22Rv1 (cell line): ENCODE measurements at regions not wholly inside any gene's neighbourhood (a gene's known extent, or its start where the extent isn't known, plus 50 kb on each side); places are given as distances from the start of the nearest gene placed in this dataset.
"Not testable (repeated sequence)": the region's sequence is repeated elsewhere in the genome, so short reads cannot be mapped to it uniquely, and the experiment has no call there.

Experiments
- H3K27ac ChIP-seq: fragments of 450-650 bp; 2 replicates; pipeline ENCODE4 v1.5.1; 2017
- ZFX ChIP-seq: fragments of 450-650 bp; IDR thresholded peaks from 2 replicates; pipeline ENCODE4 v1.6.1; 2017; ENCODE audit warnings: antibody characterized with exemption, borderline replicate concordance
- TF ChIP-seq, protein P1 (sequence below): fragments of 450-650 bp; IDR thresholded peaks from 2 replicates; pipeline ENCODE4 v1.5.1; 2017; ENCODE audit warnings: mild to moderate bottlenecking

DNA sequence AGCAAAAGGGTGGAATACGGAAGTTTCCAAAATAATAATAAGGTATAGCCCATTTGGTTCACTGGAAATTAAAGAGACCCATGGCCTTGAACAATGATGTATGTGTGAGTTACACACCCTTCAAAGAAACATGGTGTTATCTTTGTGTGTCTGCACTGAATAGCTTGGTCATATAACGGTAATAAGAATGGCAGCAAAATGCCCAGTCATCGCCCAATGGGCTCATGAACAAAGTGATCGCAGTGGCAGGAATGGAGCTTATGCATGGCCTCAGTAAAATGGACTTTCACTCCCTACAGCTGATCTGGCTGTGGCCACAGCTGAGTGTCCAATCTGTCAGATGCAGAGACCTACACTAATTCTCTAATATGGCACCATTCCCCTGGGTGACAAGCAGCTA, 201.3 kb downstream of the RPIA start:
- TF ChIP-seq, protein P1, sequence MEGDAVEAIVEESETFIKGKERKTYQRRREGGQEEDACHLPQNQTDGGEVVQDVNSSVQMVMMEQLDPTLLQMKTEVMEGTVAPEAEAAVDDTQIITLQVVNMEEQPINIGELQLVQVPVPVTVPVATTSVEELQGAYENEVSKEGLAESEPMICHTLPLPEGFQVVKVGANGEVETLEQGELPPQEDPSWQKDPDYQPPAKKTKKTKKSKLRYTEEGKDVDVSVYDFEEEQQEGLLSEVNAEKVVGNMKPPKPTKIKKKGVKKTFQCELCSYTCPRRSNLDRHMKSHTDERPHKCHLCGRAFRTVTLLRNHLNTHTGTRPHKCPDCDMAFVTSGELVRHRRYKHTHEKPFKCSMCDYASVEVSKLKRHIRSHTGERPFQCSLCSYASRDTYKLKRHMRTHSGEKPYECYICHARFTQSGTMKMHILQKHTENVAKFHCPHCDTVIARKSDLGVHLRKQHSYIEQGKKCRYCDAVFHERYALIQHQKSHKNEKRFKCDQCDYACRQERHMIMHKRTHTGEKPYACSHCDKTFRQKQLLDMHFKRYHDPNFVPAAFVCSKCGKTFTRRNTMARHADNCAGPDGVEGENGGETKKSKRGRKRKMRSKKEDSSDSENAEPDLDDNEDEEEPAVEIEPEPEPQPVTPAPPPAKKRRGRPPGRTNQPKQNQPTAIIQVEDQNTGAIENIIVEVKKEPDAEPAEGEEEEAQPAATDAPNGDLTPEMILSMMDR: no peak
- TF ChIP-seq ZFX: no peak
- no peak overlapping the region for H3K27ac ChIP-seq

DNA sequence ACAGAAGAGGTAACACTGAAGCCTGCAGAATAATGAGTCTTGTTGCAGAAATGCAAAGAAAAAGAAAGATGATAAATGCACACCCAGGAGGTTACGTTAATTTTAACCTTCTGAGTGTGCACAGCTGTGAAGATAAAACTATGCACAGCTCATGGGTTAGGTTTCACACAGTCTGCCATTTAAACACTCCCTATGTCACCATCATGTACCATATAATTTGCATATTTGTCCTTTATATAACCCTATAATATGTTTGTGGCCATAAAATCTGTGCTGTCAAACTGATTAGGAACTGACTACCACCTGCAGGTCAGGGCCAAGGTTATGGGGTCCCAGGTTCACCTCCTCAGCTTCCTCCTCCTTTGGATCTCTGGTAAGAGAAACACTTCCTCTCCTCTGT, 205.5 kb downstream of the RPIA start:
- TF ChIP-seq, protein P1: no peak
- no peak for TF ChIP-seq ZFX
- no peak overlapping the region for H3K27ac ChIP-seq

DNA sequence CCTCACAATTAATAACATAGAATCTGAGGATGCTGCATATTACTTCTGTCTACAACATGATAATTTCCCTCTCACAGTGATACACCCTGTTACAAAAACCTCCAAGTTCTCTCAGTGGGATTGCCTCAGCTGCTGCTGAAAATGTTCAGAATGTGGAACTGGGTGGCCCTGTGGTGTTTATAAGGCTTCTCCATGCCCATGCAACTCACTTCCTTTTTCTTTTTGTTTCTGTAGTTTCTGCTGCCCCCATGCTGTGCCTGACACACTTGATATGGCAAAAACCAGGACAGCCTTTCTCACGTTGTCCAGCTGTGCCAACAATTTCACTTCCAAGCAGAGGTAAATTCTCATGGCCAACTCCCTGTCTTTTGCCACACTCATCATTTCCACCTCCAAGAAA, 206.2 kb downstream of the RPIA start:
- H3K27ac ChIP-seq: no peak overlapping the region
- TF ChIP-seq, protein P1: no peak
- no peak for TF ChIP-seq ZFX

DNA sequence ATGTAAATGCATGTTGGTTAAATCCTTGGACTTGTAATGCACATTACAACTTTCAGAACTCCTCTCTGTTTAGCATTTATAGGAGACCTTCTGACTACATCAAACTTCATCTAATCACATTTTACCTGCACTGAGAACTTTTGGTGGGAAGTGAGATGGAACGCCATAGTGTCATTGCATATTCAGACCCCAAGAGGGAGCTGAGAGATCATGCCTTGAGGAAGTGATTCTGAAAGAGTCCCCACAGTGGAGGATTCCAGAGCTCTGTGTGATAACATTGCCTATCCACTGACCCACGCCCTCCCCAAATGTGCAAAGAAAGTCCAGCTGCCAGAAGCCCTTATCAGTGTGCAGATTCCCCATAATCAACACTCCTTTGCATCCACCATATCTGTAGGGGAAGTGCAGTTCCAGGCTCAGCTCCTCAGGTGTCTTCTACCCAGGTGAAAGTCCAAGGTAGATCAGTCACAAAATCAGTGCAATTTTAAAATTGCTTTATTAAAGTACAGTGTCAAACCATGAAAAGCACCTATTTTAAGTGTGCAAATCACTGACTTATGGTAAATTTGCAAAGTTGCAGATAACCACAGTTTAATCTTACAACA, 212.4 kb downstream of the RPIA start:
- TF ChIP-seq ZFX: no peak
- TF ChIP-seq, protein P1: peak; percentile 83
- no peak overlapping the region for H3K27ac ChIP-seq

DNA sequence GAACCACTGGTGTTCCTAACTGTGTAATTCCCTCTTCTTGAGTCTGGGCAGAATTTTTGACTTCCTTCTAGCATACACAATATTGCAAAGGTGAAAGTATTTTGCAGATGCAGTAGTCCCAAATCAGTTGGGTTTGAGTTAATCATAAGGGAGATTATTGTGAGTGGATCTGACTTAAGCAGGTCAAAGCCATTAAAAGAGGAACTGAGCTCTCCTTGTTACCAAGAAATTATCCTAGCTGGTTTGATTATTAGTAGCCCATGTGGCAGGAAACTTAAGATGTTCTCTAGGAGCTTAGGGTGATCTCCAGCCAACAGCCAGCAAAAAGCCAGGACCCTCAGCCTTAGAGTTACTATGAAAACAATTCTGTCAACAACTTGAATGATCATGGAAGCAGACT, 221.8 kb downstream of the RPIA start:
- TF ChIP-seq, protein P1: no peak
- TF ChIP-seq ZFX: no peak

DNA sequence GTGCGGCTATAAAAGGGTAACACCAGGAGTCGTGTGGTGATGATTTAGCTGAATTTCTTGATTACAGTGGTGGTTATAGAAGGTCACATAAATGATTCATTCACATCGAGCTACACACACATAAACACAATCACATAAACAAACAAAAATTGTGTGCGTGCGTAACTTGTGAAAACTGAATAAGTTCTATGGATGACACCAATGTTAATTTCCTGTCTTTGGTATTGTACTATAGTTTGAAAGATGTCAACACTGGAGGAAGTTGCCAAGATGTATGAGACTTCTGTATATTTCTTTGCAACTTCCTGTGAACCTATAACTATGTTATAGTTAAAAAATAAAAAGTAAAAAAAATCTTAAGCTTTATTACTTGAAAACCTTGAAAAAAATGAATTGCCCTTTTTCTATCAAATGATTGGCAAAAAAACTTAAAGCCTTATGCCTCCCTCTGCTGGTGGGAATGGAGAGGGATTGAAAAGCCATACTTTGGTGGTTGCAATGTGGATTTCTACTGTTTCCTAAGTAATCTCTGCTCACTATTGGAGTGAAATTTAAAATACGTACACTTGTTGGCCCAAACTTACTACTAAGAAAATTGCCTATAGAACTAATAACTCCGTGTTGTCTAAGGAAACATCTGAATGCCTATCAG, 227.7 kb downstream of the RPIA start:
- H3K27ac ChIP-seq: no peak overlapping the region
- TF ChIP-seq, protein P1: peak; percentile 62
- no peak for TF ChIP-seq ZFX

More for the DNA sequence above, 221.8 kb downstream of the RPIA start:
- H3K27ac ChIP-seq: no peak overlapping the region

DNA sequence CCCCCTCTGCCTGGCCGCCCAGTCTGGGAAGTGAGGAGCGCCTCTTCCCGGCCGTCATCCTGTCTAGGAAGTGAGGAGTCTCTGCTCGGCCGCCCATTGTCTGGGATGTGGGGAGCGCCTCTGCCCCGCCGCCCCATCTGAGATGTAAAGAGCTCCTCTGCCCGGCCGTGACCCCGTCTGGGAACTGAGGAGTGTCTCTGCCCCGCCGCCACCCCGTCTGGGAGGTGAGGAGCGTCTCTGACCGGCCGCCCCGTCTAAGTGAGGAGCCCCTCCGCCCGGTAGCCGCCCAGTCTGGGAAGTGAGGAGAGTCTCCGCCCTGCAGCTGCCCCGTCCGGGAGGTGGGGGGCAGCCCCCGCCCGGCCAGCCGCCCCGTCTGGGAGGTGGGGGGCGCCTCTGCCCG, 228.9 kb downstream of the RPIA start:
- not testable (repeated sequence) for H3K27ac ChIP-seq
